Occipital lobe (tissue), 1 donor: ENCODE measurements at regions not wholly inside any gene's neighbourhood (a gene's known extent, or its start where the extent isn't known, plus 50 kb on each side); places are given as distances from the start of the nearest gene placed in this dataset.
A peak's percentile ranks its signal among the peaks of the same experiment; 100 is the strongest.
"Not testable (repeated sequence)": the region's sequence is repeated elsewhere in the genome, so short reads cannot be mapped to it uniquely, and the experiment has no call there.

Source experiments
- DNase-seq: peaks from one replicate; lab custom pipeline; 2025; lab: John Stamatoyannopoulos, UW

DNA sequence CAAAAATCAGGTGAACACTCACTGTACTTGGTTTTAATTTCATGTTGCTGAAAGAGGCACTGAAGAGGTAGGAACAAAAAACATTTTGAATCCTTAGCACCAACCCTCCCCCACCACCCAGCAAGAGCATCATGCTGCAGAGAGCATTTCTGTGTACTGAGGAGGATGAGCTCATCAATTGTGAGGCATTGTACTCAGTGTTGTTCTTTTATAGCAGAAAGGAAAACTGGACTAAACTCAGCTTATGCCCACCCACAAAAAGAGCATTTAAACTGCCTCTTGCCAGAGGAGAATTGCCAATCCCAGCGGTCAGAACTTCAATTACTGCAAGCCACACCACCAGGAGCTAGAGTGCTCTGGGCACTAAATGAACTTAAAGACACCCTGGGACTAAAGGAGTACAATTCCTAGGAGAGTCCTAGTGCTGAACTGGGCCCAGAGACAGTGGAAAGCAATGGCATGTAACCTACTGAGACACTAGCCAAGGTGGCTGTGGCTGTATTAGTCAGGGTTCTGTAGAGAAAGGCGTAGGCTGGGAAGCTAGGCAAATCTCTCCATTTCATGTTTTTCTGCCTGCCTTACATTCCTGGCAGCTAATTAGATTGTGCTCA, 280.7 kb upstream of the KLHL4 start:
- peak; percentile 1 for DNase-seq

DNA sequence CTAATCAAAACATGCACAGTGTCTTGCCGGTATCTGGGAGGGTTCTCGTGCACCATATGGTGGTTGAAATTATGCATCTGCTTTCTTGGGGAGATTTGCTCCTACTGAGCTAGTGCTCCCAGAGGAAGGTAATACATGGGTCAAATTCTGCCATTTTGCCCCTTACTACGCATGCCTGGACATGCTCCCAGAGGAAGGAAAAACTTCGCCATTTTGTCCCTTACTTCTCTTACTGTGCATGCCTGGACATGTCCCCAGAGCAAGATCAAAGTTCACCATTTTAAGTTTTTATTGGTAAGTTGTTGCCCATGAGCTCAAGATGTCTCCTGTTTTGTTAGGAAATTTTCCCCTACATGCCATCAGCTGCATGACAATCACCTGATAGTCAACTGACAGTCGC, 252.1 kb upstream of the KLHL4 start:
- DNase-seq, result no peak

DNA sequence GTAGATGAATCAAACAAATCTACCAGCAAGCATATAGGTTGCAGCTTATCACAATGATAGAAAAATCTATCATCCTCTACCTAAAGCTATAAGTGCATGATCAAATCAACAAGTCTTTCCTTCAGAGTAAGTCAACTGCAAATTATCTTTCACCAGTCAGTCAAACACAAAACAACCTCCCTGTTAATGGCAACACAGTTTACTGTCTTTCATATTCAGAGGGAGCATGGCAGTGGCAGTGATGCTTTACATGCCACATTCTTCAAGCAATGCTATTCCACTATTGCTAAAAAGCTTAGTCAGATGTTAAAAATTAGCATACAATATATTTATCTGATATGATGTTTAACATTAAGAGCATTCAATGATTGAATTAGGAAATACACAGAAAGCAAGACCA, 245.1 kb upstream of the KLHL4 start:
- no peak for DNase-seq

DNA sequence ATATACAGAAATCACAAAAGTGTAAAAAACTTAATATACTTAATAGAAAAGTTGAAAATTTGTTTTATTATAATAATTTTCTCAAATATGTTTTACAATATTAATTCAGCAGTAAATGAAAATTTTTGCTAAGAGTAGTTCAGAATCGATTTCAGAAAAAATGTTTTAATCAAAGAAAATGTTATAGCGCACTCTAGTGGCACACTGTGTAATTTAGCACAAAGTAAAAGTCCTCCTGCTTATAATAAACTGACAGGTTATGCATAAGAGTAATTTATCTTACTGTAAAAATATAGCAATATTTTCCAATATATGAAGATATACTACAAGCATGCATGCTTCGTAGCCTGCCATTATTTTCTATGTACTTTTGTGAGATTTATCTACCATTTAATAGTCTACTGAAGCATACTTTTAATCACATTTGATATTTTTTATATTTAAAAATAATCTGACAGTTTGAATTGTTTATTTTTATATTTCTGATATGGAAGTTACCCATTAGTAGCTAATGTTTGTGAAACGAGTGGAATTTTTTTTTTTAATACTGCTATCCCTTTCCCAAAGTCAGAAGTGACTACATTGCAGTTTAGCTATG, 217.9 kb upstream of the KLHL4 start:
- no peak for DNase-seq

DNA sequence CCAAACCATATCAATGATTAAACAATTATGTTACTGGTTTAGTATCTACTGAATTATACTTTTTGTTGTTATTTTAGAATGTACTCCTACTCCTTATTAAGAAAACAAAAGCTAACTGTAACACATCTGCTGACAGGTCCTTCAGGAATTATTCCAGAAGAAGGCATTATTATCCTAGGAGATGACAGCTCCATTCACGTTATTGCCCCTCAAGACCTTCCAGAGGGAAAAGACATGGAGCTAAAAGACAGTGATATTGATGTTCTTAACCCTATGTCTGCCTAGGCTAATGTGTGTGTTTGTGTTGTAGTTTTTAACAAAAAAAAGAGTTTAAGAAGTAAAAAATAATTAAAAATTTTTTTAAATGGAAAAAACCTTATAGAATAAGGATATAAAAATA, 206.8 kb upstream of the KLHL4 start:
- no peak for DNase-seq

DNA sequence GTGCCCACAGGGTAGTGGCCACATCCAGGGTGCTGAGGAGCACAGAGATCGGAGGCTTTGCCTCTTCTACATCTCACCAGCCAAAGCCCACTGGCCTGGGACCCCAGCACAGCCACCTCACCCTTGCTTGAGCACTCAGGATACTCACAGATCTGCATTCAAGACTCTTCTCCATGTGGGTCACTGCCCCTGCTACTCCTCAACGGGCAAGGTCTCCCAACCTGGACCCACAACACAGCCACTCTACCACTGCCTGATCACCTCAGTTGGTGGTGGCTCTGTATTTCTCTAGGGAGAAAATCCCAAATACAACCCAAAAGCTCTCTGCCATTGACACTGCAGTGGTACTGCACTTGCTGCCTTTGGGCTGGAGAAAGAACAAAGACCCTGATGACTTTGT, 190.3 kb upstream of the KLHL4 start:
- DNase-seq, result no peak

DNA sequence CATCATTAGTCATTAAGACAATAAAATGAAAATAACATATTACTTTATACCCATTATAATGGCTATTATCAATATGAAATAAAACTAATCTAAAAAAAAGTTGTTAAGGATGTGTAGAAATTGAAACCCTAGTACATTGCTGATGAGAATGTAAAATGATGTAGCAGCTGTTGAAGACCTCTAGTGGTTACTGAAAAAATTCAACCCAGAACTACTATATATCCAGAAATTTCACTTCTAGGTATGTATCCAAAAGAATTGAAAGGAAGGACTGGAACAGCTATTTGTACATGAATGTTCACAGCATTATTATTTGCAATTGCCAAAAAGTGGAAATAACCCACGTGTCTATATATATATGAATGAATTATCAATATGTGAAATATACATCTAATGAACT, 180.3 kb upstream of the KLHL4 start:
- no peak for DNase-seq

DNA sequence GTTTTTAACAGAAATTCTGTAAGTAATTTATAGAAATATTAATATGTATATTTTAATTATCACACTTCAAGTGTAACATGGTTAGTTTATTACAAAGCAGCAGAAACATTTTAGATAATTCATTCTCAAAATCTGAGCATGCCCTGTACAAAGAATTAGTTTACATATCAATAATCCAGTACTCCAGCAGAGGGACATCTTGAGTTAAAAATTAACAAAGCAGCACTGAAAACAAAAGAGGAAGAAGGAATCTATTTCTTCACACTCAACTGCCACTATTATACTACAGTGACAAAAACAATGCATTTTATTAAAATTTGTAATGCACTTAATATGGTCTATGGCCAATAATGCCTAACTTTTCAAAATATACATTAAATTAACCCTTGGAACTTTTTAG, 179.1 kb upstream of the KLHL4 start:
- DNase-seq, result no peak

DNA sequence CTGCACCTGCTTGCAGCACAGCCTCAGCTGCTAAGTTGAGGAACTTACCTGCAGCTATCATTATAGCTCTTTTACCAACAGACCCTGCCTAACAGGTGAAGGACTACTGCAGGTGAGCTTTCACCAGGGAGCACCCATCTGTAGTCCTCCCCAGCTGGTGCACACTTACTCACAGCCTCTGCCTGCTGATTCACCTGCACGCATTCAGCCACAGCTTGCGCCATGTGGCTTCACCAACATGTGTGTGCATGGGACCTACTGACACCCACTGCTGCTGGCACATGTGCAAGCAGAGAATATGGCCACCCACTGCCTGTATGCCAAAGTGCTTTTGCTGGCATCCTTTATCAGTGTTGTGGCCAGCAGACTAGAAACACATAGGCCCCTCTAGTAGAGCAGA, 146.7 kb upstream of the KLHL4 start:
- no peak for DNase-seq

DNA sequence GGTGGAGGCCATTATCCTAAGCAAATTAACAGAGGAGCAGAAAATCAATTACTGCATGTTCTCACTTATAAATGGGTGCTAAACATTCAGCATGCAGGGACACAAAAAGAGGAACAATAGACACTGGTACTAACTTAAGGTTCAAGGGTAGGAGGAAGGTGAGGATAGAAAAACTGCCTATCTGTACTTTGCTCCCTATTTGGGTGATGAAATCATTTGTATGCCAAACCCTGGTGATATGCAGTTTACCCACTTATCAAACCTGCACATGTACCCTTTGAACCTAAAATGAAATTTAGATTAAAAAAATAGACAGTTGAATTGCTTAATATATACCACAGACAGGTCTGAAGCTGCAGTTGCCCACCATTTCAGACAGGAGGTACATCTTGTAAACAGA, 143.3 kb upstream of the KLHL4 start:
- DNase-seq, result no peak

DNA sequence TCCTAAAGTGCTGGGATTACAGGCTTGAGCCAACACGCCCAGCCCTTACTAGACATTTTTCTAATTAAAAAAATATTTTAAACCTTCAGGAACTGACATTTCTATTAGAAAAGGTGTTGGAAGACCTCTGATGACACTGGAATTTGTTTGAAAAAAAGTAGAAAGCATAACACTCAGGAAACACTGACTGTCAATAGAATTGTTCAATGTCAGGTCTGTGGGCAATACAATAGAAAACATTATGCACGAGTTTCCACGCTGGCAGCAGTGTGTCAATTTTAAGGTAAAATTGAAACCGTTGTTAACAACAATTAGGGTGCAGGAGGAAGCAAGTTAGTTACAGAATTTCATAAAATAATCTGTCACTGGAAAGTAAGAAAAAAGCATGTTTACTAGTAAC, 140.7 kb upstream of the KLHL4 start:
- DNase-seq, result no peak

DNA sequence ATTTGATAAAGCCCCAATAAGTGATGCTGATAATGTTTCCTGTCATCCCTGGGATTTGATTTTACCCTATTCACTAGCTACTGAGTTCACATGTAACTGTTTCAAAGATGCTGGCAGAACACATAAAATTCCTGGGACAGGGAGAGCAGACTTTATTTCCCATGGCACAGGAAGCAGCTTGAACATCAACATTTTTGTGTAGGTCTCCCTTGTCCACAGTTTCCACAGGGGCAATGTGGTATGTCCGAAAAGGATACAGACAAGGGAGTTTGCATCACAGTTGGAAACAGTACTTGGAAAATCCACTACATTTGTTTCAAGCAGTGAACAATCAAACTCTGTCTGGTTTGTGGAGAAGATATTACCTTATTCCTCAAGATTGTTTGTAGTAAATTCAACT, 129.2 kb upstream of the KLHL4 start:
- DNase-seq, result no peak

DNA sequence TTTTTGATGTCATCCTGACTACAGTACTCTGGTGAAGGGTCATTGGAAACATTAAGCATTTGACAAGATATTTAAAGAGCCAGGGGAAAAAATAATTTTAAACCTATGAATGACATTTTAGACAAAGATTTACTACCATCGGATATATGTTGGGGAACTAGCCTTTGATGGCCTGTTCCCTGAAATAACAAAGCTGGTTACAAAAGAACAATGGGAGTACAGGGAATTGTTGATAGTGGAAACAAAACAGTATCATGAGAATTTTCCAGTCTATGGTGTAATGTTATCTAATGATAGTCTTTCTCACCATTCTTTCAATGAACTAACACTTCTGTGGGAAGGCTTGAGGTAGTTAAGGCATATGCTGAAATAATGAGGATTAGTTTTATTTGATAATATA, 125.9 kb upstream of the KLHL4 start:
- DNase-seq, result no peak

DNA sequence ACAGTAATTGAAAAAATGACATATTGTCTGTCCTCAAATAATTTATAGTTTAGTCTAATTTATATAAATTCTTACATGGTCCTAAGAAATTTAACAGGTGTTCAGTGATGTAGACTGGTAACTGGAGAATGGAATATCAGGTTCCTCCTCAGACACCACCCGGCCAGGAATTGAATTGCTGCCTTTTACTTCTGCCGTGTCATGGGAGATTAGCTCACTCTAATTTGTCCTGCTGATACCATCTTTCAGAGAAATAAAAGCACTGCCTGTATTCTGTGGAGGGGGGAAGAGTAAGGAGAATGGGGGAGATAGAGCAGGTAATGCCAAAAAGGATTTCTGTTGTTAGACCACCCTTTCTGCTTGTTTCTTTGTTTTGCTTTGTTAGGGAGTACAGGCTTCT, 125.2 kb upstream of the KLHL4 start:
- DNase-seq, result no peak

DNA sequence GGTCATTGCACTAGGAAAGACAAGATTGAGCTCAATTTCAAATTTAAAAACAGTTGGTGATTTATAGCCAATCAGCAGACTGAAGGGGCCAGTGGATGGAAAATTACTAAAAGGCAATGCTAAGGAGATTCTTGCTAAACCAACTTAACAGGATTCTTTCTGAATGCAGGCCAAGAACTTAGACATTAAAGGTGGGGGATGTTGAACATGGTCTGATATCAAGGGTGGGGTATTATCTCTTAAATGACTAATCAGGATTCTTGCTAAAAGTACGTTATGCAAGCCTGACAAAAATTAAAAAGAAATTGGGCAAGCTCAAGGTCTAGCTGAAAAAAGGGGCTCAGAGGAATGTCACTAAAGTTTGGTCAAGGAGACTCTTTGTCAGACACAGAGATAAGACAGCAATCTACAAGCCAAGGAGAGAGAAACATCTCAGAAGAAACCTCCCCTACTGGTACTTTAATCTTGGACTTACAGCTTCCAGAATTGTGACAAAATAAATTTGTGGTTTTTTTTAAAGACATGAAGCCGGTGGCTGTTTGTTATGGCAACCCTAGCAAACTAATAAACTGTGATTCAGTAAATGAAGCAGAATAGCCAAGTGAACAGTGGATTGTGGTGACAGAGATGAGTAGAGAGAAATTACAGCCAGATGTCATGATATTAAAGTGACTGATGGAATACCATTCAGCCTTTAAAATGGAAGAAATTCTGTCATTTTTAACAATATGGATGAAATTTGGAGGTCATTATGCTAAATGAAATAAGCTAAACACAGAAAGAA, 120.3 kb upstream of the KLHL4 start:
- DNase-seq, result no peak

DNA sequence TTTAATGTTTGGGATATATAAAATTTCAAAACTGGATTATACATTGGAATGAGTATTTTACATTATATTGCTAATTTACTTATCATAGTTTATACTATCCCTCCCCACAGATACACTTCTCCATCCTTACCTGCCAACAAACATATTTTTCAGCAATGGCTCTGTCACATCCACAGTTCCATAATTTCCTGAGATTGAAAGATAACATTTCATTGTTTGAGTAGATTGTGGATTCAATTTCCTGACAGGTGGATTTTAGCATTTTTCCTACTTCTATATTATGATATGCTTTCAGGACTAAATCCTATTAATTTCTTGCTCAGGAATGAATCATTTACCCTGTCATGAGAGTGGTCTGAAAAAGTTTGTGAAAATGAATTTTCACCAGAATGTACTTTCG, 115.3 kb upstream of the KLHL4 start:
- DNase-seq, result no peak

DNA sequence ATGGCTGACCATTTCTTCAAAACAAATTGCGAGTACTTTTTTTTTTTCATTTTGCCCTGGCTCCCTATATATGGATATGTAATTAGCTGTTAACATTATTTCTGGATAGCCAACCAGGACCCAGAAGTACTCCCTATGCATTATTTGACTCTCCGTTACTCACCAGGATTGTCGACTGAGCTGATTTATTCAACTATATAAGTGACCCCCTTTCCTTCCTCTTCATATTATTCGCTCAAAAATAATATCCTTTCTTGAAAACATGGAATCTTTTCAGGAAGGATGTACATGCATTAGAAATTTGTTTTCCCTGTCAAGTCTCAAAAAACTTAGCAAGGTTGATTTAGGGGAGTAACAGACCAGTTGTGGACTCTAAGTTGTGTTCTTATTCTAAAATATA, 114.1 kb upstream of the KLHL4 start:
- no peak for DNase-seq

DNA sequence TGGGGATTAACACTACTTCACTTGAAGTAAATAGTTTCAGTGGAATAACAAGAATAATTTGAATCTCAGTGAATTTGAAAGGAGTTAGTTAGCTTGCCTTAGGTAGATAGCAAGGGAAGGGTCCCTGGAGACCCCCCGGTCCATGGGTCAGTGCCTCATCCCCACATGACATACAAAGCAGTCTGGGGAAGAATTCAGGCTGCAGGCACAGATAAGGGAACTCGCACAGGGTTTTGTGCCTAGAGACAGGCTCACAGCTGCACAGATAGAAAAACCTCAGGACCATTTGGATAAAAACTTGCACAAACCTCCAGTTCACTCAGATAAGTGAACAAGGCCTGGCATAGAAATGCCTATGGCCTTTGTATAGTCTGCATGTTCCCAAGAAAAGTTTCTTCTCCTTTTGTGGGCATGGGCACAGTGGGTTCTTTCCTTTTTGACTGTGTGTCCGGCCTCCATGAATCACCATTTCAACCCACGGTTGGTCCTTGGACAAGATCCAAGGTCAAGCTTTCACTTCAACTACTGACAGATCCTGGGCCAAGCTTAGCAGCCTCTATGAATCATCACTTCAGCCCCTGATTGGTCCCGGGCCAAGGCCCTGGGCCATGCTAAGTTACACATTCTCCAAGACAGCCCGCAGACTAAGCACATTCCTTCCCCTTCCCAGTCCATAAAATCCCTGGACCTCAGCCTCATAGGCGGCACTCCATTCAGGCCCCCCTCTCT, 108.3 kb upstream of the KLHL4 start:
- DNase-seq, result peak; percentile 2

DNA sequence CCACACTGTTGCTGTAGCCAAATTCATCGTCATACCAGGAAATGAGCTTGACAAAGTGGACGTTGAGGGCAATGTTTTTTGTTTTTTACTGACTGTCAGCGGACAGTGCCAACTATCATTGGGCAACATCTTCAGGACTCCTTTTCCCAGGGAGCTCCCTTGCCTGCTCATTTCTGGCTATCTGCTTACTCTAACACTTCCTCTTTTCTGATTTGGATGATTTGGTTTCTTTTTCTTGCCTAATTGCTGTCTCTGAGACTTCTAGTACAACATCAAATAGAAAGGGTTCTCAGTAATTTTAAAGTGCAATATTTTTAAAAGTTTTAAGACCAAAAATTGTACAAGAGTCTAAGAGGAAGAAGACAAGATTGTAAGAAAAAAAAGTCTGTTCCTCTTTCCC, 92.0 kb upstream of the KLHL4 start:
- DNase-seq, result no peak

DNA sequence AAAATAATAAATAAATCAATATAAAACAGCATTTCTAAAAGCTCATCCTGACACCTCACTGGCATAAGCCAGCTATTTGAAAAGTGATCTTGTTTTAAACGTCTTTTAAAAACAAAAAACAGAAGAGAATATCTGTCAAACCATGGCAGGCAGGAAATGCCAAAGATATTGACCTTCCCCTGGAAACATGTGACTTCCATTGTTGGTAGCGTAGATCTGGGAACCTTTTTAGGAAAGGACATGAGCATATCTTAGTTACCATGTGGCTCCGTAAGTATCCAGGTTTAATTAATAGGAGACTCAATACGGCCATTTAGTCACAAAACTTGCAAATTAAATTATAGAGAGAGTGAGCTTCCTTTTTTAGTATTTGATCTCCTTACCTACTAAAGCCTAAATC, 83.0 kb upstream of the KLHL4 start:
- no peak for DNase-seq

DNA sequence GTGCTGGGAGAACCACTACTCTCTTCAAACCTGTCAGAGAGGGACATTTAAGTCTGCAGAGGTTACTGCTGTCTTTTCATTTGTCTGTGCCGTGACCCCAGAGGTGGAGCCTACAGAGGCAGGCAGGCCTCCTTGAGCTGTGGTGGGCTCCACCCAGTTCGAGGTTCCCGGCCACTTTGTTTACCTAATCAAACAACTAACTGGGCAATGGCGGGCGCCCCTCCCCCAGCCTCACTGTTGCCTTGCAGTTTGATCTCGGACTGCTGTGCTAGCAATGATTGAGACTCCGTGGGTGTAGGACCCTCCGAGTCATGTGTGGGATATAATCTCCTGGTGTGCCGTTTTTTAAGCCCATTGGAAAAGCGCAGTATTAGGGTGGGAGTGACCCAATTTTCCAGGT, 69.0 kb upstream of the KLHL4 start:
- DNase-seq, result not testable (repeated sequence)

DNA sequence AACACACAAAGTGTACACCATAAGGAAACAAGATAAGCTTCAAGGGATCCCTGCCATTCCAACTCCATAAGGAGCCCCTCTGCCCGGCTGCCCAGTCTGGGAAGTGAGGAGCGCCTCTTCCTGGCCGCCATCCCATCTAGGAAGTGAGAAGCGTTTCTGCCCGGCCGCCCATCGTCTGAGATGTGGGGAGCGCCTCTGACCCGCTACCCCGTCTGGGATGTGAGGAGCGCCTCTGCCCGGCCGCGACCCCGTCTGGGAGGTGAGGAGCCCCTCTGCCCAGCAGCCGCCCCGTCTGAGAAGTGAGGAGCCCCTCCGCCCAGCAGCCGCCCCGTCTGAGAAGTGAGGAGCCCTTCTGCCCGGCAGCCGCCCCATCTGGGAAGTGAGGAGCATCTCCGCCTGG, 51.8 kb upstream of the KLHL4 start:
- DNase-seq, result not testable (repeated sequence)
